ENCODE measurements at regions not wholly inside any gene's neighbourhood (a gene's known extent, or its start where the extent isn't known, plus 50 kb on each side); places are given as distances from the start of the nearest gene placed in this dataset.
A peak's percentile ranks its signal among the peaks of the same experiment; 100 is the strongest.
"Not testable (repeated sequence)": the region's sequence is repeated elsewhere in the genome, so short reads cannot be mapped to it uniquely, and the experiment has no call there.

DNA sequence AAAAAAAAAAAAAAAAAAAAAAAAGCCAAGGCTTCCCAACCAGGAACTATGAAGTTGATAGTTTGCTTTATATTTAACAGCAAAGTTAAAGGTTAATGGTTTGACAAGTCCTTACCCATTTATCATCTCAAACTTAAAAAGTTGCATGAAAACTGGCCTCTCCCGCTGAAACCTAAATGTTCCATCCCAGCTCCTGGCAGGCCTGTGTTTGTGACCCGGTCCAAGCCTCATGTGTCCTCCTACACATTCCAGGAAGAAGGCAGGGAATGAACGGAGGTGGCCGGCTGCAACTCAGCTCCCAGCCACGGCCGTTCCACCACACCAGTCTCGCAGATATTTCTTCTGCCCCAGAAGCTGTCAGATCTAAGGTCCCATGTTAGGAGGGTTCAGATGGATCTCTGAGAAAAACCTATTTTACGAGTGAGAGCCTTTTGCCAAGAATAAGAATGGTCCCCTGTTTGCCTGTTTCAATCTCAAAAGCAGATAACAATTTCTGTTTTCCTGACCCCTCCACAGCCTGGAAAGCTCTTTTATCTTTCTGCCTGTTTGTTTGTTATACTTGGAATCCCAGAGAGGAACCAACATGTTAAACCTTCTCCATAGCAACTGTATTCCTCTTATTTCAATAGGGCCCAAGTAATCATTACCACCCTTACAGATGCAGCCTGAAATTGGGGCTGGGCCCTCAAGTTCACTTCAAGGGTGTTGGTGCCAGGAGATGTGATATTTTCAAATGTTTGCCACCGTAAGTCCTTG, 56.5 kb downstream of the KCTD12 start:
- no peak for DNase-seq

GRCh38 chr13:76828316-76828741, 57.9 kb downstream of the KCTD12 start:
- no peak for DNase-seq

DNA sequence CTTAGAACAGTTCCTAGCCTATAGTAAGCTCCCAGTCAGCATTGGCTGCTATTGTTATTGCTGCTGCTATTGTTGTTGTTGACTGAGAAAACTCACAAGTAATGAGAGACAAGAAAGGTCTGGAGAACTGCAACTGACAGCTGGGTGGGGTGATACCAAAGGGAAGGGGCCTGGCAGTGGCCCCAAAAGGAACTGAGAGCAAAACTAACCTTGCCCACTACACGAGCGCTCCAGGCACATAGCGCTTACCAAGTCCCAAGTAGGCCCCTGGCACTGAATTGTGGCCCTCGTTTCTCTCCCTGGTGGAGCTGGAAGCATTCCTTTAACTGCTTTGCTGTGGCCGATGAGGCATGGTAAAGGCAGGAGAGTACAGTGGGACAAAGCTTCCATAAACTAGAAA, 59.7 kb downstream of the KCTD12 start:
- DNase-seq = no peak

DNA sequence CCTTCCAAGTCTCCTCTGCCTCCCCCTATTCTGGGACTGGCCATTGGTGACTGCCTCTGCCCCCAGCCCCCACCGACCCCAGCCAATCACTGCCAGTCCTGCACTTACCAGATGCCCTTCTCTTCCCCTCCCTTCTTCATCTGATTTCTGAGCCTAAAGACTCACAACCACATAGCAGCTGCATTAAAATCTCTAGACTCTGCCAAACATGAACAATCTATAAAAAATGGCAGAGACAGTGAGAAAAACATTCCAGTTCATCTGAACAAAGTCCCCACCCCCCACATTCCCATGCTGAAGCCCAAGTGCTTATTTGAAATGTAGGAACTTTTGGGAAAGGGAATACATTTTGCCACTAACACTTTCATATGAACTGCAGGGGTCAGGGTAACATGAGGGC, 60.8 kb downstream of the KCTD12 start:
- no peak for DNase-seq

DNA sequence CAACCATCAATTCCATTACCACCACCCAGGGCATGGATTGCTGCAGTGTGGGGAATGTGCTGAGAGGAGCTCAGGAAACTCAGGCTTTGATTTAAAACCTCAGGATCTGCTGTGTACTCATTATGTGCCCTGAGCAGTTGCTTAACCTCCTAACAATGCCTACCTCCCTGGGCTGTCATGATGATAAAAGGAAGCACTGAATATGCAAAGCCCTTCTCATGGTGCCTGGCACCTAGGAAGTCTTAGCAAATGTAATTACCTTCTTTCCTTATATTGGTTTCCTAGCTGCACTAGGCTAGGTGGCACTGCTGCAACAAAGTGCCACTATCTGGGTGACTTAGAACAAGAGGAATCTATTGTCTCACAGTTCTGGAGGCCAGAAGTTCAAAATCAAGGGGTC, 62.2 kb downstream of the KCTD12 start:
- no peak for DNase-seq

GRCh38 chr13:76822698-76823267, 63.4 kb downstream of the KCTD12 start:
- DNase-seq = no peak

GRCh38 chr13:76821222-76821621, 65.0 kb downstream of the KCTD12 start:
- DNase-seq = not testable (repeated sequence)

DNA sequence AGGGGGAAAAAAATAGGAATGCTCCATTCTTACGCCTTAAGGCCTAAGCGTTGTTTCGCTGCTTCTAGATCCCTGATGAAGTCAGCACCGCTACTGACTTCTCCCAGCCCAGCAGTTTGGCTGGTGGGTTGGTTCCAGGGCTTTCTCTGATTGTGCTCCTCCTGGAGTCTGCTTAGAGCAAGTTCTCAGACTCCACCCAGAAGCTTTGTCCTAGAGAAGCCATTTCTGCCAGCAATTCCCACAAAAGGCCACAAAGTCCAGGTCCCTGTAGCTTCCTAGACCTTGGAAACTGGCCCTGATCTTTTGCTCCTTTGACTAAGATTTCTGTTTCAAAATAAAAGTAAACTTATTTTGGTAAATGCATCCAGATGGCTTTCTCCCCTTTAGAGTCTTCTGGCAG, 65.4 kb downstream of the KCTD12 start:
- no peak for DNase-seq

DNA sequence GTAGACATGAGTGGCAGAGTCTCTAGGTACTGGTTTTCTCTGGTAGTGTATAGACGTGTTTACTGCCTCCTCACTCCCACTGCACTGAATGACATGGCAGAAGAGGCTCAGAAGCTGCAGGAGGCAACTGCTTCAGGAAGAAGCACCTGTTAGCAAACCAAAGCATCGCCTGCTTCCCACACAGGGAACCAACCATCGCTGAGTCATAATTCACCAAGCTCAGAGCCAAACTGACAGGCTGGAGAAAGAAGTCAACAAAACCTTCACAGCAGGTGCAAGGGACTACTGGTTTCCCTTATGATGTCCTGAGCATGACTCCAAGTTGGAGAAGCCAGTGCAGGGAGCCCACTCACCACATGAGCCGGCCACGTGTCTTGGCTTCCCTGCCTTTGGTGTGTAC, 69.8 kb downstream of the KCTD12 start:
- no peak for DNase-seq

GRCh38 chr13:76815344-76815743, 70.9 kb downstream of the KCTD12 start:
- no peak for DNase-seq

DNA sequence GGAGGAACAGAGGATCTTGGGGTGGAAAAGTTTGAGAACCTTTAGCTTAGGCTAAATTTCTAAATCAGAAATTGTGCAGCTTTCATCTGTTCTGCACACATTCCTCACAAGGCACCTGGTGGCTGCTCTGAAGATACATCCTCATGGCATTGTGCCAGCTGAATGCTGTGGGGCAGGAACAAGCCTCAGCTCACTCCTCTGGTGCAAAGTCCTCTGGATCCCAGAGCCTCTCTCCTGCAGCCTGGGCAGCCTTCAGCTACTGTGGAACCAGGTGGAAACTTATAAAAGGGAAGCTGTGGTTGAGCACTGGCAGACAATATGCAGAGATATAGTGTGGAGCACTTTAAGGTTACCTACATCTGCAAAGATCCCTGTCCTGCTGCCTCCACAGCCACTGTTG, 72.3 kb downstream of the KCTD12 start:
- no peak for DNase-seq

DNA sequence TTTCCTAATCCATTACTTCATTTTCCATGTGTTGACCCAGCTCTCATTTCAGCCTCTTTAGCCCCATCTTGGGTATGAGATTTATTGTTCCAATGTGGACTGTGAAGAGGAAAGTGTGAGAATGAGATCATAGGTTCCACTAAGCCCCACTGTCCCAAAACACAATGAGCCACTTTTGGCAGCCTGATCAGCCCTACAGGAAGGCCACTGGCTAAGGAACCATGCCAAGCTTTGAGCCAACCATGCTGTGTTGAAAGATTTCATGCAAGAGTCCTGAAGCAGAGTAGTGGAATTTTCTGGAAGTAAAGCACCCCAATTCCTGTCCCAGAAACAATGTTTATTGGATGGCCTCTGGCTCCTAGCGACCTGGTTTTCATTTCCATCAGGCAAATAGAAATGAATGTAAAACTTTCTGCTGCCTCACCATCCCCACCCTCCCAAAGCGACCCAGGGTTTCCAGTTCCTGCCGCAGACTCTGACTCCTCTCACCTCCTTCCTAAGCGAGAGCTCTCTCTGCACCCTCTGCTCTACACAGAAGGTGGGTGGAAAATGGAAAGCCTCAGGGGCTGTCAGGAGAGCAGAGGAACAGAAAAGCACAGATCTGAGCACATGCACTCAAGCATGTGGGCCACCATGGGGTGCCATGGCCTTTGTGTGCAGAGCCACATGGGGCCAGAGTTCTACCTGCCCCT, 73.1 kb downstream of the KCTD12 start:
- no peak for DNase-seq

DNA sequence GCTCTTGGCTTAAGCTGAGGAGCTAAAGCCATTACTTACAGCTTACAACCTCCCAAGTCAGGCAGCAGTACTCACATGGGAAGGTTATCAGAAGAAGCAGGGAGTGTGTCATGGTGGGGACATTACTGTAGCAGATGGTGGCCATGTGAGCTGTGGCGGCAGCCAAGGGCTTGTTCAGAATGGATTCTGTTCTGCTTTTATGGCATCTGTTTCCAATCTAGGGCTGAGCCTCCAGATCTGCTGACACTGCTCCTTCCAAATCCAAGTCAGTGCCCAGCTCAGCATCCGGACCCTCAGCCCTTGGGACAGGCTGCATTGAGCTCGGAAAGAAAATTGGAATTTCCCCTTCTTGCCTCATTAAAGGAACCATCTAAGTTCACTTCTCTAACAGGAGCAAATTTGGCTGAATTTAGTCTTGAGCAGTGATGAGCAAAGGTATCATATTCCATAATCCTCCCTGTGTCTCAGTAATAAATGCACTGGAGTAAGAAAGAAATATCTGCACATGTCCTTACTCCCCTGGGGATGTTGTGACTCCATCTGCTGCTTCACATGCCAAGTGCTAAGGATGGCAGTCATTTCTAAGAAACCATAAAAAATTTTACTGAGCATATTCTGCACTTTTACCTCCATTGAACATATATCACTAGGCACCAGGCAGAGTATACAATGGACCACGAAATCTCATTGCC, 73.9 kb downstream of the KCTD12 start:
- DNase-seq = no peak

- no peak for DNase-seq
Measured at GRCh38 chr13:76809389-76809788, 76.8 kb downstream of the KCTD12 start.

DNA sequence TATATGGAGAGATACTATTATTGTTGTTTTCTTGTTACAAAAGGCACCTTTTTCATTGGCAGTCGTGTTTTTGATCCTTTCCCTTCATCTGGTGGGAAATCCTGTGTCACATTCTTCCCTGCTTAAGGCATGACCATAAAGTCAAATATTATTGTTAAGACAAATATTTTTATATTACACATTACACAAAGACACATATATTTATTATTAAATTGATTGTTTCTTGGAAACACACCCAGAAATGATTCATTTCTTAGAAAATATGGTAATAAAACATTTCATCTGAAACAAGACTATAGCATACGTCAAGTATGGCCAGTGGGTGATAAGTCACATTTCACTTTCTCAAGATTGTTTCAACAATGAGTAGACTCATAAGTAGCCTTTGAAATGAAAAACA, 77.3 kb downstream of the KCTD12 start:
- DNase-seq = no peak

DNA sequence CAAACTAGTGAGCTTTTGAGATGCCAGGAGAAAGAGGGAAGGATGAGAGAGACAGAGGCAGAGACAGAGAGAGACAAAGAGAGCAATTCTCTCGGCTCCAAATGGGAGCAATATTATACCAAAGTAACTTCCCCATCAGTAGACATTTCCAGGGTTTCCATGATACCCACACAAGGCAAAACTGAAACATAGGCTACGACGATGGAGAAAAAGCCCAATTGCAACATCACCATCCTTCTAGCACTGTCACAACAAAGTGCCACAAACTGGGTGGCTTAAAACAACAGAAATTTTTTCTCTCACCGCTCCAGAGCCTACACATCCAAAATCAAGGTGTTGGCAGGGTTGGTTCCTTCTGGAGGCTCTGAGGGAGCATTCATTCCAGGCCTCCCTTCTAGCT, 81.4 kb downstream of the KCTD12 start:
- no peak for DNase-seq

DNA sequence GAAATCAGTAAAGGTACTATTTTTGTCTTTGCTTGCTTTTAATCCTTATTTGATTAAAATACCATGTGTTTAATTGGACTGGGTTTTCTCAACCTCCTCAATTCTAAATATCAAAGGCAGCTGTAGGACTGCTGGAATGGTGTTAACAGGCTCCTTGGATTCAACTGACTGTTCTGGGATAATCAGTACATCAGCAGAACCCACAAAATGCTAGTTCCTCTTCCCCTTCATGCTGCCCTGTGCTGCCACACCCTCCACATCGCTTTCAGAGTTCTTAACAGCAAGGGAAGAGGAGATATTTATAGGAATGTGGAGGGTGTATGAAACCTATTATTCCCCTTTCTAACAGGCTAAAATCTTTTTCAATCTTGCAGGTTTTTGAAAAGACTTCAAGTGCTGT, 82.4 kb downstream of the KCTD12 start:
- no peak for DNase-seq

DNA sequence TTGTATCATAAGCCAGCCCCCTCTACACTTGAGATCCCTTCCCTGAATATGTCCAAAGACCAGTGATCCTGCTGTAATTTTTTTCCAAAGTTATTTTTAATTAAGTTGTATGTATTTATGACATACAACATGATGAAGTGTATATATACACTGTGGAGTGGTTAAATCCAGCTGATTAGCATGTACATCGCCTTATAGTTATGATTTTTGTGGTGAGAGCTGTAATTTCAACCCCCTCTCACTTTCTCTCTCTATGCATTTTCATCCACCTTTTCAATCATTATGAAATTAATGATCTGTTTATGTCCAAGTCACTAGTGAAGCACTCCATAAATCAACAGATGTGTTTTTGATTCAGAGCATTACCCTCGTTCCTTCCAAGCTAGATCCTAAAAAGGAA, 85.3 kb downstream of the KCTD12 start:
- no peak for DNase-seq

DNA sequence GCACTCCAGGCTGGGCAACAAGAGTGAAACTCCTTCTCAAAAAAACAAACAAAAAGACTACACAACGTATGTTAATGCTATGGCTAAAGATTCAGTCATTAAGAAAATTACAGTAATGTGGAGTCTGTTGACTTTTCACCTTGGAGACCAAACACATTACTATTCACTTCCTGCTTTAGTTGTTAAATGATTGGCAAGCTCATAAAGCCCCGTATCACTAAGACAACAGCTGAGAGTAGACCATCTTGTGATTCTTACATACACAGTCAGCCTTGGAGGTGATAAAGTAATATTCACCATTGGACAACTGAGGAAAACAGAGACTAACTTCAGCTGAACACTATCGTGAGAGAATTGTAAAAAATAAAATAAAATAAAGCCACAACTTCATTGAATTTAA, 86.5 kb downstream of the KCTD12 start:
- DNase-seq = peak; percentile 22

DNA sequence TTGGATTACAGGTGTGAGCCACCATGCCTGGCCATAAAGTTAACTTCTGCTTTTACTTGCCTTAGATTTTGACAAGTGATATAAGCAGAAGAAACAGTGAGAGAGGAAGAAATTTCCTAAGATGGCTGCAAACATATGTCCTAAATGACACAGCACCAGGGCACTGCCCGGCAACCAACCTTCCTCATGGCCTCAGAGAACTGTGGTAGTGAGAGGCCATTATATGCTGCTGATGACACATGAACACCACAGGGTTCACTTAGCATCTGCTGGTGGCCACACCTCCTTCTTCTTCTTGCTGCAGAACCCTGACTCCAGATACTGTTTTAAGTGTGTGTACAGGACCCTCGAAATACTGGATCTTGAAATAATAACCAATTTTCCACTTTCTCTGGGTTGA, 88.2 kb downstream of the KCTD12 start:
- no peak for DNase-seq

DNA sequence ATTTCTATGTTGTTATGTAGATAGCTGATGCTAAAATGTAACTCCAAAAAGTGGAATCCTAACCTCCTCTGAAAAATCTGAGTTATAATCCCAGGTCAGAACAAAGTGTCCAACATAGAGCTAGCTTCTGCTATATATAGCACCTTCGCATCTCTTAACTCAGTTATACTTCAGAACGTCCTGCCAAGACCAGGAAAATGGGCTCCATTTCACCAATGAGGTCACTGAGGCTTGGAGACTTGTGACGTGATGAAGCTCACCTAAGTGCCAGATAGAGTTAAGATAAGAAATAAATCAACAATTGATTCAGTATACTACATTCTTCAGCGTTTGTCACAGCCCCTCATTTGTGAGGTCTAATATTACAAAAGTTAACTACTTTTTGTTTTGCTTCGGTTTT, 88.8 kb downstream of the KCTD12 start:
- no peak for DNase-seq

DNA sequence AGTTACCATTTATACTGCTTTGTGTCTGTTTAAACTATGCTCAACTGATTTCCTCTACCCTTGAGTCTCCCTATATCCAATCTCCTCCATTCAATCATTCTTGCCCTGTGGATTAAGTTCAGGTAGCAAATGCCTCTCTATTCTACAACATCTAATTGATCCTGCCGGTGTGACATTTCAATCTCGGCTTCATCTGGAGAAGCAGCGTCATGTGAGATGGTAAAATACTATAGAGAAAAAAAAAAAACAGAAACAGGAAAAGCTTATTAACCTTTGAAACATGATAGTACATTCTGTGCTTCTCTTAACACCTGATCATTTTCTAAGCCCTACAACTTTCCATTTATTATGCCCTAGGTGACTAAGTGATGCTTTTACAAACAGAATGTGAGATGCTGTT, 89.4 kb downstream of the KCTD12 start:
- DNase-seq = no peak
